ENCODE measurements at regions not wholly inside any gene's neighbourhood (a gene's known extent, or its start where the extent isn't known, plus 50 kb on each side); places are given as distances from the start of the nearest gene placed in this dataset.
A peak's percentile ranks its signal among the peaks of the same experiment; 100 is the strongest.

GRCh38 chr1:218156595-218156994, 128.5 kb upstream of the RRP15 start:
- peaks cover 28 to 35% of the 10 kb centered on the region in 2 donors for H3K27me3 Mint-ChIP-seq
- no peaks in the 10 kb centered on the region for H3K36me3 Mint-ChIP-seq
- ATAC-seq (replicated peaks in 1 of 4) (no peak), DNase-seq (no peak)
- no peaks in the 10 kb centered on the region for H3K36me3 ChIP-seq (ENCODE audit: control insufficient read depth in 2 of 2, extremely low read depth in 1 of 2, insufficient read depth in 1 of 2, low read length in 1 of 2)
- no peak overlapping the region for H3K4me3 ChIP-seq (ENCODE audit: control insufficient read depth in 1 of 2, extremely low read depth in 1 of 2, low read length in 1 of 2)
- H3K4me1 Mint-ChIP-seq, result no peaks in the 10 kb centered on the region
- ChIA-PET CTCF (interaction anchor here in 1 of 2 donors (0.6 kb wide), 1 partner anchor 505 kb away, joined by 5 read pairs; no protein-coding TSS in a partner anchor), POLR2A (interaction anchor here in 1 of 2 donors (0.6 kb wide), 1 partner anchor 166 kb away, joined by 3 read pairs; no protein-coding TSS in a partner anchor)
- WGBS (ENCODE audit: insufficient coverage), result 24% methylated on average over 10 of the region's 15 CpGs
- no peaks in the 10 kb centered on the region for H3K4me1 ChIP-seq (ENCODE audit: control insufficient read depth in 1 of 2, extremely low read depth in 1 of 2, insufficient read depth in 2 of 2, low read length in 2 of 2)
- H3K9me3 Mint-ChIP-seq, result peaks cover 0 to 7% (median 0%) of the 10 kb centered on the region in 3 donors
- no peak overlapping the region for H3K27ac Mint-ChIP-seq
- no peaks in the 10 kb centered on the region for H3K9me3 ChIP-seq
- peaks cover 0 to 7% of the 10 kb centered on the region in 2 experiments for H3K27me3 ChIP-seq (replicated peaks in 1 of 2; ENCODE audit: control insufficient read depth in 2 of 2, extremely low read depth in 1 of 2, insufficient read depth in 2 of 2, low read length in 1 of 2)
- H3K27ac ChIP-seq (ENCODE audit: low read length), result no peak overlapping the region
- no peak overlapping the region for H3K4me3 Mint-ChIP-seq

GRCh38 chr1:218163371-218163770, 121.7 kb upstream of the RRP15 start:
- H3K27me3 Mint-ChIP-seq, result peaks cover 37 to 52% of the 10 kb centered on the region in 2 donors
- POLR2A ChIA-PET, result no interaction called here
- Histone ChIP-seq H3K27me3 (replicated peaks in 1 of 2; ENCODE audit: control insufficient read depth in 2 of 2, extremely low read depth in 1 of 2, insufficient read depth in 2 of 2, low read length in 1 of 2) (peaks cover 20 to 21% of the 10 kb centered on the region in 2 experiments), H3K4me3 (ENCODE audit: control insufficient read depth in 1 of 2, extremely low read depth in 1 of 2, low read length in 1 of 2) (no peak overlapping the region), H3K4me1 (ENCODE audit: control insufficient read depth in 1 of 2, extremely low read depth in 1 of 2, insufficient read depth in 2 of 2, low read length in 2 of 2) (peaks cover 2 to 18% of the 10 kb centered on the region in 2 experiments), H3K36me3 (ENCODE audit: control insufficient read depth in 2 of 2, extremely low read depth in 1 of 2, insufficient read depth in 1 of 2, low read length in 1 of 2) (no peaks in the 10 kb centered on the region), H3K9me3 (peaks cover 2% of the 10 kb centered on the region), H3K27ac (ENCODE audit: low read length) (no peak overlapping the region)
- 60% methylated on average over 1 of the region's 7 CpGs for WGBS (ENCODE audit: insufficient coverage)
- H3K27ac Mint-ChIP-seq, result no peak overlapping the region
- peaks cover 4% of the 10 kb centered on the region for H3K36me3 Mint-ChIP-seq
- CTCF ChIA-PET, result no interaction called here
- DNase-seq, result no peak
- H3K4me1 Mint-ChIP-seq, result peaks cover 15 to 22% (median 19%) of the 10 kb centered on the region in 3 donors
- H3K4me3 Mint-ChIP-seq, result peak overlapping the region in 1 of 3 donors; percentile 87
- ATAC-seq (replicated peaks in 1 of 4), result no peak
- peaks cover 0 to 7% (median 1%) of the 10 kb centered on the region in 3 donors for H3K9me3 Mint-ChIP-seq

- peaks cover 15 to 22% (median 19%) of the 10 kb centered on the region in 3 donors for H3K4me1 Mint-ChIP-seq
- H3K27ac ChIP-seq (ENCODE audit: low read length), result no peak overlapping the region
- ChIA-PET CTCF (no interaction called here), POLR2A (no interaction called here)
- peaks cover 0 to 7% (median 0%) of the 10 kb centered on the region in 3 donors for H3K9me3 Mint-ChIP-seq
- no peaks in the 10 kb centered on the region for H3K36me3 ChIP-seq (ENCODE audit: control insufficient read depth in 2 of 2, extremely low read depth in 1 of 2, insufficient read depth in 1 of 2, low read length in 1 of 2)
- H3K4me1 ChIP-seq (ENCODE audit: control insufficient read depth in 1 of 2, extremely low read depth in 1 of 2, insufficient read depth in 2 of 2, low read length in 2 of 2), result peaks cover 2 to 18% of the 10 kb centered on the region in 2 experiments
- ATAC-seq (replicated peaks in 1 of 4) (peak in 3 of 4 experiments; percentile 28 to 36 (median 32)), DNase-seq (peak in 1 of 35 experiments; percentile 1)
- peaks cover 20 to 21% of the 10 kb centered on the region in 2 experiments for H3K27me3 ChIP-seq (replicated peaks in 1 of 2; ENCODE audit: control insufficient read depth in 2 of 2, extremely low read depth in 1 of 2, insufficient read depth in 2 of 2, low read length in 1 of 2)
- H3K4me3 ChIP-seq (ENCODE audit: control insufficient read depth in 1 of 2, extremely low read depth in 1 of 2, low read length in 1 of 2), result peak overlapping the region in 1 of 2 donors; percentile 69
- H3K4me3 Mint-ChIP-seq, result peak overlapping the region; percentile 73 to 87 (median 76)
- H3K9me3 ChIP-seq, result peaks cover 2% of the 10 kb centered on the region
- peaks cover 31 to 54% of the 10 kb centered on the region in 2 donors for H3K27me3 Mint-ChIP-seq
- H3K27ac Mint-ChIP-seq, result peak overlapping the region in 1 of 2 donors; percentile 32
- WGBS (ENCODE audit: insufficient coverage), result 5% methylated on average over 61 of the region's 68 CpGs
- H3K36me3 Mint-ChIP-seq, result peaks cover 4% of the 10 kb centered on the region
Observed at GRCh38 chr1:218164111-218164929, 120.8 kb upstream of the RRP15 start.

- Histone ChIP-seq H3K4me3 (ENCODE audit: control insufficient read depth in 1 of 2, extremely low read depth in 1 of 2, low read length in 1 of 2) (peak overlapping the region; percentile 24 to 69), H3K27ac (ENCODE audit: low read length) (no peak overlapping the region), H3K4me1 (ENCODE audit: control insufficient read depth in 1 of 2, extremely low read depth in 1 of 2, insufficient read depth in 2 of 2, low read length in 2 of 2) (peaks cover 2 to 18% of the 10 kb centered on the region in 2 experiments), H3K9me3 (peaks cover 2% of the 10 kb centered on the region), H3K36me3 (ENCODE audit: control insufficient read depth in 2 of 2, extremely low read depth in 1 of 2, insufficient read depth in 1 of 2, low read length in 1 of 2) (no peaks in the 10 kb centered on the region), H3K27me3 (replicated peaks in 1 of 2; ENCODE audit: control insufficient read depth in 2 of 2, extremely low read depth in 1 of 2, insufficient read depth in 2 of 2, low read length in 1 of 2) (peaks cover 21 to 22% of the 10 kb centered on the region in 2 experiments)
- WGBS (ENCODE audit: insufficient coverage), result under 1% methylated on average over 57 of the region's 80 CpGs
- Mint-ChIP-seq H3K27me3 (peaks cover 32 to 51% of the 10 kb centered on the region in 2 donors), H3K36me3 (peaks cover 4% of the 10 kb centered on the region), H3K27ac (no peak overlapping the region), H3K9me3 (peaks cover 0 to 7% (median 0%) of the 10 kb centered on the region in 3 donors), H3K4me3 (peak overlapping the region; percentile 57 to 87 (median 63)), H3K4me1 (peaks cover 15 to 22% (median 19%) of the 10 kb centered on the region in 3 donors)
- peak in 1 of 35 experiments; percentile 1 for DNase-seq
- ChIA-PET CTCF (interaction anchor here in 1 of 2 donors (0.6 kb wide), 1 partner anchor 18 kb away, joined by 13 read pairs; no protein-coding TSS in a partner anchor), POLR2A (no interaction called here)
- ATAC-seq (replicated peaks in 1 of 4), result peak in 2 of 4 experiments; percentile 35 to 36
Observed at GRCh38 chr1:218164930-218165700, 120.0 kb upstream of the RRP15 start.

DNA sequence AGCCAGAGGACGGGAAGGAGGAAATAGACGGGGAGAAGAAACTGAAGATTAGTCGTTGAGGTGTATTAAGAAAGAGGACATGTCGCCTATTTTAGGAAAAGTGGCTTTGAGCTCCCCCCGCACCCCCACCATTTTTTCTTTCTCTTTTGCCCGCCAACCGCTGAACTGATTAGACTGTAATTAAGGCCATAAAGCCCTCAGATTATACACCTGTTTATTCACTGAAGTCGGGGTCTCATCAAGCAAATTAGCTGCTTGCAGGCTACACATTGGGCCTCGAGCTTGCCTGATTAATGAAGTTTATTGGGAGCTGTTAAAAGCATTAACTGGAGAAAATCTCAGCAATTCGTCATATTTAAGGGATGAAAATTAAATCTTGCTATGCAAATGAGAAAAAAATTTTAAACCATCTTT, 119.4 kb upstream of the RRP15 start:
- H3K36me3 ChIP-seq (ENCODE audit: control insufficient read depth in 2 of 2, extremely low read depth in 1 of 2, insufficient read depth in 1 of 2, low read length in 1 of 2), result no peaks in the 10 kb centered on the region
- Mint-ChIP-seq H3K4me1 (peaks cover 15 to 22% (median 19%) of the 10 kb centered on the region in 3 donors), H3K9me3 (peaks cover 0 to 7% (median 0%) of the 10 kb centered on the region in 3 donors), H3K36me3 (peaks cover 4% of the 10 kb centered on the region), H3K27me3 (peaks cover 31 to 46% of the 10 kb centered on the region in 2 donors), H3K4me3 (peak overlapping the region; percentile 57 to 87 (median 63)), H3K27ac (no peak overlapping the region)
- no peak for DNase-seq
- ChIA-PET CTCF (no interaction called here), POLR2A (no interaction called here)
- H3K4me1 ChIP-seq (ENCODE audit: control insufficient read depth in 1 of 2, extremely low read depth in 1 of 2, insufficient read depth in 2 of 2, low read length in 2 of 2), result peaks cover 2 to 18% of the 10 kb centered on the region in 2 experiments
- peak overlapping the region; percentile 24 to 69 for H3K4me3 ChIP-seq (ENCODE audit: control insufficient read depth in 1 of 2, extremely low read depth in 1 of 2, low read length in 1 of 2)
- WGBS (ENCODE audit: insufficient coverage), result no CpG with 5 or more reads among the region's 10 CpGs
- ATAC-seq (replicated peaks in 1 of 4), result no peak
- no peak overlapping the region for H3K27ac ChIP-seq (ENCODE audit: low read length)
- H3K9me3 ChIP-seq, result peaks cover 2% of the 10 kb centered on the region
- peaks cover 21 to 22% of the 10 kb centered on the region in 2 experiments for H3K27me3 ChIP-seq (replicated peaks in 1 of 2; ENCODE audit: control insufficient read depth in 2 of 2, extremely low read depth in 1 of 2, insufficient read depth in 2 of 2, low read length in 1 of 2)
